Renal cortical epithelial cell (primary cell): ENCODE measurements at regions not wholly inside any gene's neighbourhood (a gene's known extent, or its start where the extent isn't known, plus 50 kb on each side); places are given as distances from the start of the nearest gene placed in this dataset.
A peak's percentile ranks its signal among the peaks of the same experiment; 100 is the strongest.
"Not testable (repeated sequence)": the region's sequence is repeated elsewhere in the genome, so short reads cannot be mapped to it uniquely, and the experiment has no call there.

Experiments
- DNase-seq: peaks from one replicate; pipeline ENCODE4 v3.0.0-alpha.2; 2011; ENCODE audit warnings: low read depth

GRCh38 chr2:219726916-219727315 lies 99.5 kb downstream of the SLC4A3 start:
- no peak for DNase-seq

GRCh38 chr2:219727771-219728429 lies 100.5 kb downstream of the SLC4A3 start:
- DNase-seq: no peak

GRCh38 chr2:219728991-219729487 lies 101.6 kb downstream of the SLC4A3 start:
- DNase-seq: no peak

- DNase-seq: no peak
Observed at GRCh38 chr2:219731173-219731572, 103.7 kb downstream of the SLC4A3 start.

GRCh38 chr2:219733106-219733505 lies 105.7 kb downstream of the SLC4A3 start:
- no peak for DNase-seq

- no peak for DNase-seq
Observed at GRCh38 chr2:219733746-219734145, 106.3 kb downstream of the SLC4A3 start.

- peak; percentile 72 for DNase-seq
Observed at GRCh38 chr2:219736209-219736608, 108.8 kb downstream of the SLC4A3 start.

GRCh38 chr2:219737270-219737691 lies 109.9 kb downstream of the SLC4A3 start:
- DNase-seq: no peak

- DNase-seq: no peak
Observed at GRCh38 chr2:219739066-219739465, 111.6 kb downstream of the SLC4A3 start.

- DNase-seq: no peak
Observed at GRCh38 chr2:219739866-219740440, 112.5 kb downstream of the SLC4A3 start.

GRCh38 chr2:219743548-219743947 lies 116.1 kb downstream of the SLC4A3 start:
- DNase-seq: no peak

- DNase-seq: no peak
Observed at GRCh38 chr2:219744066-219744465, 116.6 kb downstream of the SLC4A3 start.

GRCh38 chr2:219744600-219744999 lies 117.2 kb downstream of the SLC4A3 start:
- DNase-seq: no peak

- no peak for DNase-seq
Observed at GRCh38 chr2:219747637-219748036, 120.2 kb downstream of the SLC4A3 start.

GRCh38 chr2:219748671-219749570 lies 121.5 kb downstream of the SLC4A3 start:
- DNase-seq: no peak

- not testable (repeated sequence) for DNase-seq
Observed at GRCh38 chr2:219751121-219751520, 123.7 kb downstream of the SLC4A3 start.

GRCh38 chr2:219752726-219753125 lies 125.3 kb downstream of the SLC4A3 start:
- peak; percentile 9 for DNase-seq

- DNase-seq: no peak
Observed at GRCh38 chr2:219758907-219759680, 131.7 kb downstream of the SLC4A3 start.

GRCh38 chr2:219759801-219760200 lies 132.4 kb downstream of the SLC4A3 start:
- DNase-seq: no peak

- no peak for DNase-seq
Observed at GRCh38 chr2:219765231-219765911, 137.9 kb downstream of the SLC4A3 start.

- DNase-seq: no peak
Observed at GRCh38 chr2:219766658-219767057, 139.2 kb downstream of the SLC4A3 start.
